Left cardiac atrium (tissue), 4 donors: ENCODE measurements at regions not wholly inside any gene's neighbourhood (a gene's known extent, or its start where the extent isn't known, plus 50 kb on each side); places are given as distances from the start of the nearest gene placed in this dataset.

Source experiments
- ATAC-seq, 2 donors: fragments of 200-7000 bp; cut with Tn5 transposase; one replicate each; pipeline ENCODE4 v1.9.1; 2020; ENCODE audit warnings: mild to moderate bottlenecking in 2 of 2, moderate library complexity in 2 of 2
- DNase-seq: peaks from one replicate; pipeline ENCODE4 v3.0.0-alpha.2; 2020
- intact Hi-C, 2 donors: fragments of 100-400 bp; cut with DNase I; formaldehyde crosslinking; loops; one replicate each; pipeline versions ENCODE4 v1.14.1 to v1.15.1; 2022 to 2023
- donor health status: DM: no; HTN: yes; CAD: no.
- donor health status: DM: no; HTN: yes; CAD: no; lungs with severe emphysema.
- donor health status: DM: yes; HTN: yes; CAD: no.
- donor health status: Dilated cardiomyopathy.

DNA sequence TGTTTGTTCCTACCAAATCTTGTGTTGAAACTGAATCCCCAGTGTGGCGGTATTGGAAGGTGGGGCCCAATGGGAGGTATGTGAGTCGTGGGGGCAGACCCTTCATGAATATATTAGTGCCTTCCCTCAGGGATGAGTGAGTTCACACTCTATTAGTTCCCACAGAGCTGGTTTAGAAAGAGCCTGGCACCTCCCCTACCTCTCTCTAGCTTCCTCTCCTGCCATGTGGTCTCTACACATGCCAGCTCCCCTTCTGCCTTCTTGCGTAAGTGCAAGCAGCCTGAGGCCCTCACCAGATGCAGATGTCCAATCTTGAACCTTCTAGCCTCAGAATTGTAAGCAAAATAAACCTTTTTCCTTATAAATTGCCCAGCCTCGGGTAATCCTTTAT, 105.8 kb downstream of the SPTSSA start:
- DNase-seq (peak; percentile 25), ATAC-seq (peak; percentile 56 to 63)
- intact Hi-C loops, result no loop called here

DNA sequence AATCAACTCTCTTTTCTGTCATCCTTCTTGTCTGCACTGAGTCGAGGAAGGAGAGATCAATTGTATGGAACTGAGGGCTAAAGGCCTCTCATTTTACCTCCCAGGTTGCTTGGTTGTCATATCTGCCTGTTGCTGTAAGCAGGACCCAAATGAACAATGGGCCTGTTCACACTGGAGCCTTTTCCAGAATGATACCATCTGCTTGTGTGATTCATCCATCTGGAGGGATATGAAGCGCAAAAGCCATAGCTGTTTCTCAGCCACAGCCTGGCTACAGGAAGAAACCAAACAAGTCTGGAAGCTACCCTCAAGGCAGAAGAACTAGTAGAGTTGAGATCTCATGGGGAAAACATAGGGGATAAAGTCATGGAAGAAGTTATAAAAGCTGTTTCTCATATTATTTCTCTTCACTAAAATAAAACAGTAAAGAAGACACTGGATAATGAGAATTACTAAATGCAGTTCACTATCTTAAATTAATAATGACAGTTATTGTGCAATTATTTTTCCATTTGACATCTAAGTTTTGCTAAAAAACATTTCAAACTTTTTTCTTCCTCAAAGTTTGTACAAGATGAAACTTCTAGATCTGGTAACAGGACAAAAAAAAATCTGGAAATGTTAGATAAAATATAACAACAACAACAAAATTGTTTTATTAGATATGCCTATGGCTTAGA, 106.3 kb downstream of the SPTSSA start:
- intact Hi-C loops, result no loop called here
- DNase-seq (no peak), ATAC-seq (peak; percentile 79 to 91)

DNA sequence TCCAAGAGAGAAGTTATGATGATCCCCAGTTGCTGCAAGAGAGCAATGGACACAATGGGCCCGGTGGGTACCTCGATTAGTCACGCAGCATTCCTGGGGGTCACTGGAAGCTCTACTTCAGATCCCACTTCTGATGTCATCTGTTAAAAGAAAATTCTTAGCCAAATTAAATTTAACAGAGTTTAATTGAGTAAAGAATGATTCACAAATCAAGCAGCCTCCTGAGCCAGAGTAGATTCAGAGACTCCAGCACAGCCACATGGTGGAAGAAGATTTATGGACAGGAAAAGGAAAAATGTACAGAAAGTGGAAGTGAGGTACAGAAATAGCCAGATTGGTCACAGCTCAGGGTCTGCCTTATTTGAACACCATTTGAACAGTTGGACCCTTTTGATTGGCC, 107.5 kb downstream of the SPTSSA start:
- intact Hi-C loops, result no loop called here
- ATAC-seq (no peak), DNase-seq (no peak)

DNA sequence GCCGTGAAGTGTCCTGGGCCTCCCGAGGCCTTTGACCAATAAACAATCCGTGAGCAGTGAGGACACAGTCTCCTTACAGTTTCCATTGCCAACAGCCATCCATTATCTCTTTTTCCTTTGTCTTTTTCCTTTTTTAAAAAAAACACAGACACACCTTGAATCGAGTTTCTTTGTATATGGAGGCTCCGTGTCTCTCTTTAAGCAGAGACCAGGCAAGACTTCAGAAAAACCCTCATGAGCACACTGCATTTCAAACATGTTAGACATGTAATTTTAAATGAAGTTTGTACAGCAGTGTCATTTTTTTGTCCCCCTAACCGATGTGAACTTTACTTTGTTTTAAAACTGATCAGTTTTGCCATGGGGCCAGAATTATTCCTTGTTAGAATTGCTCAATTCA, 111.1 kb downstream of the SPTSSA start:
- DNase-seq, result no peak
- intact Hi-C loops, result no loop called here
- no peak for ATAC-seq

DNA sequence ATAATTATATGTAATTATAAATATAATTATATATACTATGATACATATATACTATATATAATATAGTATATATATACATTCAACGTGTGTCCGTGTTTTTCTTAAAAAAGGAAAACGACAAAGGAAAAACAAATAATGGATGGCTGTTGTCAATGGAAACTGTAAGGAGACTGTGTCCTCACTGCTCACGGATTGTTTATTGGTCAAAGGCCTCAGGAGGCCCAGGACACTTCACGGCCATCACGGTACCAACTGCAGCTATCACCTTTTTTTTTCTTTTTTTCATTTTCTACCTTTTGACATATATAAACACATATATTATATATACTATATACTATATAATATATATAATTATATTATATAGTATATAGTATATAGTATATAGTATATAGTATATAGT, 113.4 kb downstream of the SPTSSA start:
- intact Hi-C loops, result no loop called here
- no peak for DNase-seq
- ATAC-seq, result no peak

DNA sequence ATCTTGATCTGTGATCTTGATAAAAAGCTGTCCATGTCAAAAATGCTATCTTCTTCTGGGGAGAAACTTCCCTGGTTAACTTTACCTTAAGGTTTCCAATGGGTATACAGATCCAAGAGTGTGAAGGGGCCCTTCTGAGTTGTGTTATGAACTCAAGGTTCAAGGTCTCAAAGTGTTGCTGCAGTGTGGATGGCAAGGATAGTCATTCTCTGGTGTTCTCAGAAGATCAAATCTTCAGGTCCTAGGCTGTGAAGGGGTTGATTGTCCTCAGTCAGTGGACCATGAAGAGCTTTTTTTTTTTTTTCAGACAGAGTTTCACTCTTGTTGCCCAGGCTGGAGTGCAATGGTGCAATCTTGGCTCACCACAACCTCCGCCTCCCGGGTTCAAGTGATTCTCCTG, 114.4 kb downstream of the SPTSSA start:
- ATAC-seq, result no peak
- no peak for DNase-seq
- intact Hi-C loops, result no loop called here

DNA sequence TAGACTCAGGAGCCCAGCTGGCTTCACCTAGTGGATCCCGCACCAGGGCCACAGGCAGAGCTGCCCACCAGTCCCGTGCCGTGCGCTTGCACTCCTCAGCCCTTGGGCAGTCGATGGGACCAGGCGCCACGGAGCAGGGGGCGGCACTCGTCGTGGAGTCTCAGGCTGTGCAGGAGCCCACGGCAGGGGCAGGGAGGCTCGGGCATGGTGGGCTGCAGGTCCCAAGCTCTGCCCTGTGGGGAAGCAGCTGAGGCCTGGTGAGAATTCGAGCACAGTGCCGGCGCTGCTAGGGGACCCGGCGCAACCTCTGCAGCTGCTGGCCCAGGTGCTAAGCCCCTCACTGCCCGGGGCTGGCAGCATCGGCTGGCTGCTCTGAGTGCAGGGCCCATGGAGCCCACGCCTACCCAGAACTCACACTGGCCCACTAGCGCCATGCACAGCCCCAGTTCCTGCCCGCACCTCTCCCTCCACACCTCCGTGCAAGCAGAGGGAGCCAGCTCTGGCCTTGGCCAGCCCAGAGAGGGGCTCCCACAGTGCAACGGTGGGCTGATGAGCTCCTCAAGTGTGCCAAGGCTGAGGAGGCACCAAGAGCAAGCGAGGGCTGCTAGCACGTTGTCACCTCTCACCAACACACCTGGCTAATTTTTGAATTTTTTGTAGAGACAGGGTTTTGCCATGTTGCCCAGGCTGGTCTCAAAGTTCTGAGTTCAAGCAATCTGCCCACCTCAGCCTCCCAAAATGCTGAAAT, 116.1 kb downstream of the SPTSSA start:
- DNase-seq, result no peak
- no peak for ATAC-seq
- intact Hi-C loops, result no loop called here

DNA sequence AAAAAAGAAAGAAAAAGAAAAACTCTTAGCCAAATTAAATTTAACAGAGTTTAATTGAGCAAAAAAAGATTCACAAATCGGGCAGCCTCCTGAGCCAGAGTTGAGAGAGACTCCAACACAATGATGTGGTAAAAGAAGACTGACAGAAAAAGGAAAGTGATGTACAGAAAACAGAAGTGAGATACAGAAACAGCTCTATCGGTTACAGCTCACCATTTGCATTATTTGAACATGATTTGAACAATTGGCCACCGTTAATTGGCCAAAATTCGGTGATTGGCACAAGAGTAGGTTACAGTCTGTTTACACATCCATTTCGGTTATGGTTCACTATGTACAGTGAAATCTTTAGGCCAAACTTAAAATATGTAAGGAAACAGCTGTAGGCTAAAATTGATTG, 117.7 kb downstream of the SPTSSA start:
- DNase-seq, result no peak
- ATAC-seq, result no peak
- intact Hi-C loops, result no loop called here

DNA sequence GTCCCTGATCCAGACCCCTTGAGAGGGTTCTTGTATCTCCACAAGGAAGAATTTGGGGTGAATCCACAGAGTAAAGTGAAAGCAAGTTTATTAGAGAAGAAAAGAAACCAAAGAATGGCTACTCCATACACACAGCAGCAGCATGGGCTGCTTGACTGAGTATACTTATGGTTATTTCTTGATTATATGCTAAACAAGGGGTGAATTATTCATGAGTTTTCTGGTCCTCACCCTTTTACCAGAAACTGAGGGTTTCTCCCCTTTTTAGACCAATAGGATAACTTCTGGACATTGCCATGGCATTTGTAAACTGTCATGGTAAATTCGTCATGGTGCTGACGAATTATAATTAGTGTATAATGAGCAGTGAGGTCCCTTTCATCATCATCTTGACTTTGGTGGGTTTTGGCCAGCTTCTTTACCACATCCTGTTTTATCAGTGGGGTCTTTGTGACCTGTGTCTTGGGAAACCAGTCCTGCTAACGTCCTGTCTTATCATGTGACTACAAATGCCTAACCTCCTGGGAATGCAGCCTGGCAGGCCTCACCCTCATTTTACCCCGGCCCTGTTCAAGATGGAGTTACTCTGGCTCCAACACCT, 121.9 kb downstream of the SPTSSA start:
- intact Hi-C loops, result no loop called here
- ATAC-seq, result no peak
- DNase-seq, result no peak

DNA sequence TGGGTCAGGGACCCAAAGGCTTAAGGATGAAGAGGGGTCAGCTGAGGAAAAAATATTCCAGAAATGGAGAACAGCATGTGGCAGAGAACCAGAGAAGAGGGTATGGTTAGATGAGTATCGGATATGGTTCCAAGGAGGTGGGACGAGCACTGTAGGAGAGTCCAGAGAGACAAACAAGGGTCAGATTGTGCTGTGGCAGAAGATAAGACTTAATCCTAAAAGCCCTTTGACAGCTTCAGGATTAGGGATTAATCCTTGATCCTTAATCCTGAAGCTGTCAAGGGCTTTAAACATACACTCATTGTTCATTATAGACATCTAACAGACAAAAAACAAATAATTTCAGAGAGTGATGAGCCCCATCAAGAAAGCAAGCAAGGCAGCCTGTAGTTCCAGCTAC, 124.0 kb downstream of the SPTSSA start:
- ATAC-seq (no peak), DNase-seq (no peak)
- intact Hi-C loops, result loop anchor here in 1 of 2 donors (10.0 kb wide), 2 partner anchors 157 to 1077 kb away; no protein-coding TSS in a partner anchor

DNA sequence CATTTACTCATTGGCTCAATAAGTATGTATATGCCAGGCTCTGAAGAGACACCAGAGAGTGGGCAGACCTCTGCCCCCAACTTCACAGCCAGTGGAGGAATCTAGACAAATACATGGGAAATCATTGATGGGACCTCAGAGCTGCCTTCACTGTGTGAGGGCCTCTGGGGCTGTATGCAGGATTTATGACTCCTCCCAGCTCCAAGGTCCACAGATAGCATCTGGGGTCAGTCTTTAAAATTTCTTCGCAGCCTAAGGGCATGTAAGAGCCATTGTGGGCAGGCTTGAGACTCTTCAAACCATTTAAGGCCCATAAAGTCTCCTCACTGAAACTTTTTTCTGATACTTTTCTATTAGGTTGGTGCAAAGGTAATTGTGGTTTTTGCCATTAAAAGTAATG, 125.5 kb downstream of the SPTSSA start:
- intact Hi-C loops, result loop anchor here in 1 of 2 donors (10.0 kb wide), 2 partner anchors 158 to 1078 kb away; no protein-coding TSS in a partner anchor
- DNase-seq, result no peak
- ATAC-seq, result no peak

DNA sequence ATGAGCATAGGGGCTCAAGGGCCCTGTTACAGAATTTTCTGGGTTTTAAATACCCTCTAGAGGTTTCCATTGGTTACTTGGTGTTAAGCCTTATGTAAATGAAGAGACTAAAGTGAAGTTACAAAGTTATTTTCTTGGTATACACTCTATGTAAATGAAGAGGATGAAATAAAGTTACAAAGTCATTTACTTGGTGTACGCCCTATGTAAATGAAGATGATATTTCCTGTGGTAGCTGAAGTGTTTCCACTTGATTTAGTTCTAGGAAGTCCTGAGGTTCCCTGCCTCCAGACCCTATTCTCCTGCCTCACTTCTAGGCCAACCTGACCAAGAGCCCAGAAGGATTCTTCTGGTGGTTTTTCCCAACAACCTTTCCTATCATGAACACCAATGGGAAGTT, 126.1 kb downstream of the SPTSSA start:
- ATAC-seq (no peak), DNase-seq (no peak)
- intact Hi-C loops, result loop anchor here in 1 of 2 donors (10.0 kb wide), 2 partner anchors 159 to 1079 kb away; no protein-coding TSS in a partner anchor

DNA sequence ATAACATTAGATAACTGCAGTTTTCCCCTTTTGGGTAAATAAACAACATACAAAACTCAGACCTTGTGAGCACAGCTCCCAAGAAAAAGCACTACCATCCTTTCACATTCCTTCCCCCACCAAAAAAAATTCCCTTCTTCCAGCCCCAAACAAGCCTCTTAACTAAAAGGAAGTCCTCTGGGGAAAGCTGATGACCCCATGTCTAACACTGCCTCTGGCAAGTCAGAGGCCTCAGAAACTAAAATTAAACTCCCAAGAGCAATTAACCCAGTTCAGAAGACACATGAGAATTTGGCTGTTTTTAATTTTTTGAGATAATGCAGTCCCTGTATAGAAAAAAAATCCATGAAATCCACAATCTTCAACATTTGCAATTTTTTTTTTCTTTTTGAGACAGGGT, 127.7 kb downstream of the SPTSSA start:
- intact Hi-C loops, result loop anchor here in 1 of 2 donors (10.0 kb wide), 2 partner anchors 160 to 1080 kb away; no protein-coding TSS in a partner anchor
- no peak for DNase-seq
- ATAC-seq, result no peak

DNA sequence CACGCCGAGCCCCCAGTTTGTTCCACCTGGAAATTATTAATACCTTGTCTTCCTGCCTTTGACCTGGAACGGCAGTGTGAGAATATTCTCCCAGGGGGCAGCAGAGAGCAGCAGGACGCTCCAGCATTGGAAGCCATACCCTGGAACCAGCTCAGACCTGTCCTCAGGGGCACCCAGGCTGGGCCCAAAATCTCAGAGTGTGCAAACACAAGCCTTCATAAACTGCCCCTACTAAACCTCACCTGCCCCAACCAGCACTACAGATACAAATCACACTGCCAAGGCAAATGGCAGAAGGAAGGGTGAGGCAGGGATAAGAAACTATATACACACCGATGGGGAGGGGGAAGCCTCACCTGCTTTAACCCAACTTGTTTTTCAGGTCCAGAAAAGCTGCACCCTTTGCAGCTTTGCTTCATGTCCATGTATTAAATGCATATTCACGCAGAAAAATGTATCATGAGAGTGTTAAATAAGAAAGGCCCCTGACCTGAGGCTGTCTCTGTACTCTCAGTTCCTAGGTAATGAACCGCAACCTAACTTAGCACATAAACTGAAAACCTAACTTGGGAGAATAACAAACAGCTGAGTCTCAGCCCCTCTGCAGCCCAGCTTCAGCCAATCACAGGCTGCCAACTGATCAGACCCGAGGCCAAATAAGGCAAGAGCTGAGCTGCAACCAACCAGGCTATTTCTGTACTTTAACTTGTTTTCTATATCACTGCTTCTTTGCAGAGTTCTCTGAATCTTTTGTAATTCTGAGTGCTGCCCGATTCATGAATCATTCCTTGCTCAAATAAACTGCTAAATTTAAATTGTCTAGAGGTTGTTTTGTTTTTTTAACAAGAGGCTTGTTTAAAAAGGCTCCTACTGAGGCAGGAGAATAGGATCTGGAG, 130.1 kb downstream of the SPTSSA start:
- intact Hi-C loops, result loop anchor here in 1 of 2 donors (10.0 kb wide), 2 partner anchors 163 to 1083 kb away; no protein-coding TSS in a partner anchor
- DNase-seq, result peak; percentile 57
- ATAC-seq, result peak; percentile 80 to 86

DNA sequence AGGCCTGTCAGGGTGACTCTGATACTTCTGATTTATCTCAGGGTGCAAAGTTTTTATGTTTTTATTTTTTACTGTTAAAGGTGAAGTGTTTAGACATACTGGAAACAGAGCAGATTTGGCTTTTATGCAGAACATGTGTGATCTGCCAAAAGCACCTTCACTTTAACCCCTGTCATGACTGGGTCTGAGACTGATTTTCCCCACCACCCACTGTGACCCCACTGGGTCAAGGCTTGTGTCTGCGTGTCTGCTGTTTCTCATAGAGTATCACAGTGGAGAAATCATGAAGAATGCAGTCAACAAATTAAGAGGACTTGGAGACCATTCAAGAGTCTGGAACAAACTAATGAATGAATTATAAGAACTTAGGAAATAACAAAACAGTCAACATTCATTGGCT, 131.2 kb downstream of the SPTSSA start:
- intact Hi-C loops, result loop anchor here in 1 of 2 donors (10.0 kb wide), 2 partner anchors 164 to 1084 kb away; no protein-coding TSS in a partner anchor
- DNase-seq (no peak), ATAC-seq (no peak)

DNA sequence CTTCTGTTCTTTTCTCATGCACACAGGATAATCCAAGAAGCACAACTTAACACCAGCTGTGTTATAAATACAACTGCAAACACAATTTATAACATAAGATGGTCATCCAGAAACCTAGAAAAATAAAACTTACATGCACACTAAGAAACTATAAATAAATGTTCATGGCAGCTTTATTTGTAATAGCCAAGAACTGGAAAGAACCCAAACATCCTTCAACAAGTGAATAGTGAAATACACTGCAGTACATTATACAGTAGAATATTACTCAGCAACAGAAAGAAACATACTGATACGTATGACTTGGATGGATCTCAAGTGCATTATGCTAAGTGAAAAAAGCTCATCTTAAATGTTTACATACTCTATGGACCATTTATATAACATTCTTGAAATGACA, 132.7 kb downstream of the SPTSSA start:
- no peak for DNase-seq
- intact Hi-C loops, result loop anchor here in 1 of 2 donors (10.0 kb wide), 1 partner anchor 1754 kb away; no protein-coding TSS in a partner anchor

DNA sequence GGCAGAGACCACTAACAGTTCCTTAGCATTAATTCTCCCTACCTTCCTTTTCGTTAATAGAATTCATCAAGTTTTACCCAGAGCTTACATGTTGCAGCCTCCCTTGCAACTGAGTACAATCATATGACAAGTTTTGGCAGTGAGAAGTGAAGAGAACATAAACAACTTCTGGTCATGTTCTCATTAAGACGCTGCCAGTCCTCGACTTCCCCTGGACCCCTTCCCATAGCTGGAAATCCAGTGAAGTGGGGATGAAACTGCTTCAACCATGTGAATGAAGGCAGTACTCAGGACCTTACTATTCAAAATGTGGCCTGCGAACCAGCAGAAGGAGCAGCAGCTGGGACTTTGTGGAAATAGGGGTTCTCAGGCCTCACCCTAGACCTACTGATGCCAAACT, 133.9 kb downstream of the SPTSSA start:
- DNase-seq (no peak), ATAC-seq (no peak)
- intact Hi-C loops, result loop anchor here in 1 of 2 donors (10.0 kb wide), 1 partner anchor 1753 kb away; no protein-coding TSS in a partner anchor

More for the DNA sequence above, 132.7 kb downstream of the SPTSSA start:
- ATAC-seq, result no peak

DNA sequence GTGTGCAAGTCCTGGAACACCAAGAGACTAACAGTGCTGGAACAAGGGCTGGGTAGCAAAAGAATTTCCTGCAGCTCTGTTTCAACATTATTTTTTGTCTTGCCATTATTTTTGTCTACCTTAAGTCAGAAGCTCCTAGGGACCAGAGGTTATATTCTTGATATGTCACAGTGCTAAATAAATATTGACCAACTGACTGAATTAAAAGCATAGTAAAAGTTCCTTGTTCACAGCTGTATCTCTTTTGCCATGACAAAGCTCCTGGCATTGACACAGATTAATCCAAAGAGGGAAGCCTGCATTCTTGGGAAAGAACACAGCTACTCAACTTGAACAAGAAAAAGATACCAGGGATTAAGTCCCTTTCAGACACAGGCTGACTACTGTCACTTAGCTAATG, 136.5 kb downstream of the SPTSSA start:
- ATAC-seq (no peak), DNase-seq (no peak)
- intact Hi-C loops, result loop anchor here in 1 of 2 donors (10.0 kb wide), 1 partner anchor 1751 kb away; no protein-coding TSS in a partner anchor

DNA sequence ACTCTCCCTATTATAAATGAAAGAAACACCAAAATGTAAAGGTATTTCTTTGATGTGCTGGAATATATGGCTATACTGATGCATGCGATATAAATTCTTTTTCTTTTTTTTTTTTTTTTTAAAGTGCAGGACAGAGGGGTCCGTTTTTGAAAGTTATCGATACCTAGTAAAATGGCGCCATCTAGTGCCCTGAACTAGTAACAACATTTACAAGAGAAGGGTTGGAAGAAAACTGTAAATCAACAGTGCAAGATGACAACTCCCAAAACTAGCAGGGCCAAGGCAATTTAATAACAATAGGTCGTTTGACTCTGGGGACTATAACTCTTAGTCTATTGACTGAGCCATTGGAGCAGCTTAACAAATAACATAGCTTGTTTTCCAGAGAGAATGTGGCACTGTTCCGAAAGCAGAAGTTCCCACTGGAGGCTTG, 137.7 kb downstream of the SPTSSA start:
- no peak for DNase-seq
- ATAC-seq, result peak; percentile 40 to 50
- intact Hi-C loops, result loop anchor here in 1 of 2 donors (5.0 to 10.0 kb wide), 2 partner anchors 487 to 1750 kb away; no protein-coding TSS in a partner anchor
